ENCODE measurements at regions not wholly inside any gene's neighbourhood (a gene's known extent, or its start where the extent isn't known, plus 50 kb on each side); places are given as distances from the start of the nearest gene placed in this dataset.

- Histone ChIP-seq H3K9me1 (ENCODE audit: control insufficient read depth, extremely low read depth, insufficient read depth, low read length) (no peaks in the 10 kb centered on the region), H3K4me1 (ENCODE audit: control insufficient read depth, extremely low read depth, insufficient read depth, low read length) (no peaks in the 10 kb centered on the region), H3K4me2 (ENCODE audit: control insufficient read depth, extremely low read depth, insufficient read depth, low read depth, low read length) (no peak overlapping the region), H3K27ac (ENCODE audit: control insufficient read depth, insufficient read depth, low read length) (no peak overlapping the region), H2AFZ (ENCODE audit: control insufficient read depth, low read length) (no peak overlapping the region), H4K20me1 (ENCODE audit: control insufficient read depth, extremely low read depth, insufficient read depth, low read length) (no peaks in the 10 kb centered on the region), H3K79me2 (ENCODE audit: control insufficient read depth, insufficient read depth, low read length) (no peaks in the 10 kb centered on the region), H3K27me3 (ENCODE audit: control insufficient read depth, extremely low read depth, insufficient read depth, low read length) (no peaks in the 10 kb centered on the region), H3K4me3 (ENCODE audit: control insufficient read depth in 2 of 3, extremely low read depth in 1 of 3, insufficient read depth in 2 of 3, low read depth in 1 of 3, low read length in 3 of 3) (no peak overlapping the region), H3K9ac (ENCODE audit: control insufficient read depth, extremely low read depth, insufficient read depth, low read length) (no peak overlapping the region), H3K36me3 (ENCODE audit: control insufficient read depth in 2 of 2, extremely low read depth in 1 of 2, insufficient read depth in 2 of 2, low read length in 2 of 2) (no peaks in the 10 kb centered on the region), H3K9me3 (ENCODE audit: control insufficient read depth, low read depth, low read length) (no peaks in the 10 kb centered on the region)
- DNase-seq (ENCODE audit: low read depth, low spot score): no peak
- FAIRE-seq: no peak
- TF ChIP-seq CTCF (optimal IDR thresholded peaks at IDR 0.05 in 1 of 3, IDR thresholded peaks at IDR 0.05 in 1 of 3, conservative IDR thresholded peaks at IDR 0.05 in 1 of 3; ENCODE audit: extremely low read depth in 1 of 3, insufficient read depth in 2 of 3, low read length in 3 of 3) (no peak), EZH2 (IDR thresholded peaks at IDR 0.05; ENCODE audit: low read length) (no peak)
- dilution Hi-C loops (cut with MboI; ENCODE audit: extremely low pct_ligation_motif_present, low sequenced_read_pairs): no loop called here
These were observed 176.5 kb upstream of the GJB5 start for GRCh38 chr1:34578306-34578705.

- Histone ChIP-seq H3K27me3 (ENCODE audit: control insufficient read depth, extremely low read depth, insufficient read depth, low read length) (no peaks in the 10 kb centered on the region), H3K9ac (ENCODE audit: control insufficient read depth, extremely low read depth, insufficient read depth, low read length) (no peak overlapping the region), H3K27ac (ENCODE audit: control insufficient read depth, insufficient read depth, low read length) (no peak overlapping the region), H4K20me1 (ENCODE audit: control insufficient read depth, extremely low read depth, insufficient read depth, low read length) (no peaks in the 10 kb centered on the region), H3K4me3 (ENCODE audit: control insufficient read depth in 2 of 3, extremely low read depth in 1 of 3, insufficient read depth in 2 of 3, low read depth in 1 of 3, low read length in 3 of 3) (no peak overlapping the region), H3K36me3 (ENCODE audit: control insufficient read depth in 2 of 2, extremely low read depth in 1 of 2, insufficient read depth in 2 of 2, low read length in 2 of 2) (no peaks in the 10 kb centered on the region), H2AFZ (ENCODE audit: control insufficient read depth, low read length) (no peak overlapping the region), H3K9me3 (ENCODE audit: control insufficient read depth, low read depth, low read length) (no peaks in the 10 kb centered on the region), H3K4me2 (ENCODE audit: control insufficient read depth, extremely low read depth, insufficient read depth, low read depth, low read length) (no peak overlapping the region), H3K79me2 (ENCODE audit: control insufficient read depth, insufficient read depth, low read length) (no peaks in the 10 kb centered on the region), H3K4me1 (ENCODE audit: control insufficient read depth, extremely low read depth, insufficient read depth, low read length) (no peaks in the 10 kb centered on the region), H3K9me1 (ENCODE audit: control insufficient read depth, extremely low read depth, insufficient read depth, low read length) (no peaks in the 10 kb centered on the region)
- FAIRE-seq (no peak), DNase-seq (ENCODE audit: low read depth, low spot score) (no peak)
- dilution Hi-C loops (cut with MboI; ENCODE audit: extremely low pct_ligation_motif_present, low sequenced_read_pairs): no loop called here
- no peak for TF ChIP-seq CTCF (optimal IDR thresholded peaks at IDR 0.05 in 1 of 3, IDR thresholded peaks at IDR 0.05 in 1 of 3, conservative IDR thresholded peaks at IDR 0.05 in 1 of 3; ENCODE audit: extremely low read depth in 1 of 3, insufficient read depth in 2 of 3, low read length in 3 of 3)
- no peak for TF ChIP-seq EZH2 (IDR thresholded peaks at IDR 0.05; ENCODE audit: low read length)
These were observed 172.5 kb upstream of the GJB5 start for GRCh38 chr1:34582356-34582755.
